HG03108 (cell line): ENCODE measurements at regions not wholly inside any gene's neighbourhood (a gene's known extent, or its start where the extent isn't known, plus 50 kb on each side); places are given as distances from the start of the nearest gene placed in this dataset.
"Not testable (repeated sequence)": the region's sequence is repeated elsewhere in the genome, so short reads cannot be mapped to it uniquely, and the experiment has no call there.

Source experiments
- ATAC-seq: cut with Tn5 transposase; IDR thresholded peaks from one replicate; pipeline ENCODE4 v1.9.1; 2021; ENCODE audit warnings: moderate library complexity; ENCODE audit not compliant: unreplicated experiment

GRCh38 chr7:109879287-109879828 lies 1211.6 kb upstream of the LRRN3 start:
- ATAC-seq: no peak

GRCh38 chr7:109890622-109891021 lies 1200.3 kb upstream of the LRRN3 start:
- no peak for ATAC-seq

DNA sequence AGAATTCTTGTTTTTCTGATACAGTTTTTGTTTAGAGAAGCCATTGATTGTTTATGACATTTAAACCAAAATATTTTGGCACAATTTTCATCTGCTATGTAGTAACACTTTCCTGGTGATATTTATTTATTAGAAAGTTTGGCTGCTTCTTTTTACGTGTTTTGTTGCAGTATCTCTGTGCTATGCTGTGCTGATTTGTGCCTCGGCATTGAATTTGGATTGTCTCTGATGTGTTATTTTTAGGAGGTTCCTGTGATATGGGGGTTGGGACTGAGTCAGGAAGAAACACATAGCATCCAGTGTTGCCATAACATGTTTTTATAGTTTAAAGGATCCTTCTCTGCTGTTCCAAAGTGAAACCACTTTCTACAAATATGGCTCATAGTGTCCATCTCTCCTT lies 1197.7 kb upstream of the LRRN3 start:
- ATAC-seq: no peak

DNA sequence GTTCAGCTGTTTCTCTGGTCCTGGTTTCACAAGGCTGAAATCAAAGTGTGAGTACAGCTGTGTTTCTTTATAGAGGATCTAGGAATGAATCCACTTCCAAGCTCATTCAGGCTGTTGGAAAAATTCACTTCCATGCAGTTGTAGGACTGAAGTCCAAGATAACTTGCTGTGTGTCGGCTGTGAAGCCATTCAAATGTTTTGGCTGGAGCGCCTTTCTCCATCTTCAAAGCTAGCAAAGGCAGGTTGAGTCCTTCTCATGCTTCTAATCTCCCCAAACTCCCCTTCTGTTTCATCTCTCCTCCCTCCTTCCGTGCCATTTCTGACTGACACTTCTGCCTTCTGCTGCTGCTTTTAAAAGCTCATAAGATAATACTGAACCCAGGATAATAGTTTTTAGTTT lies 1195.4 kb upstream of the LRRN3 start:
- ATAC-seq: no peak

- no peak for ATAC-seq
These were observed 1189.0 kb upstream of the LRRN3 start for GRCh38 chr7:109901926-109902325.

GRCh38 chr7:109905368-109906065 lies 1185.4 kb upstream of the LRRN3 start:
- not testable (repeated sequence) for ATAC-seq

DNA sequence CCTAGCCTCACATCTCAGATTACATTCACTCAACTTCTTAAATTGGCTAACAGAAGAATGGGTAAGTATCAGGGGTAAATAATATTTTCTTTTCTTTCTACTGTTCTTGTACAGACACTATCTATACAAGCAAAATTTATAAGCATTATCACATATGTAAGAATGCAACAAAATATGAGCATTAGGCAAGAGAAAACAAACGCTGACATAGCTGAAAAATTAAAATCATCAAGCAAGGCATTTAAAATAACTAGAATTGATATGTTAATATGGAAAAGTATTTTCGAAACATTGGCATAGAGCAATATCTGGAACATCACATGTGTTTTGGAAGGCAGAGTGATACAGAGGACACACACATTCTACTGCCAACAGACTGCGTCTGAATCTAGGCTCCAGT lies 1175.3 kb upstream of the LRRN3 start:
- ATAC-seq: no peak

GRCh38 chr7:109926738-109927137 lies 1164.2 kb upstream of the LRRN3 start:
- ATAC-seq: no peak

- ATAC-seq: no peak
These were observed 1160.9 kb upstream of the LRRN3 start for GRCh38 chr7:109930049-109930448.

DNA sequence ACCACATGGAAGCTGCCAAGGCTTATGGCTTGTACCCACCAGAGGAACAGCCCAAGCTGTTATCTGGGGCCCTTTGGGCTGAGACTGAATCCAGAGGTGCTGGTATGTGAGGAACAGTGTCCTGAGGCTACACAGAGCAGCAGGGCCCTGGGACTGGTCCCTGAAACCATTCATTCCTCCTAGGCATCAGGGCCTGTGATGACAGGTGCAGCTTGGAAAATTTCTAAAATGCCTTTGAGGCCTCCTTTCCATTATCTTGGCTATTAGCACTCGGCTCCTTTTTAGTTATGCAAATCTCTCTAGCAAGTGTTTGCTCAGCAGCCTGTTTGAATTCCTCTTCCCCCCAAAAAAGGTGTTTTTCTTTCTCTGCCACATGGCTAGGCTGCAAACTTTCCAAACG lies 1151.7 kb upstream of the LRRN3 start:
- no peak for ATAC-seq

DNA sequence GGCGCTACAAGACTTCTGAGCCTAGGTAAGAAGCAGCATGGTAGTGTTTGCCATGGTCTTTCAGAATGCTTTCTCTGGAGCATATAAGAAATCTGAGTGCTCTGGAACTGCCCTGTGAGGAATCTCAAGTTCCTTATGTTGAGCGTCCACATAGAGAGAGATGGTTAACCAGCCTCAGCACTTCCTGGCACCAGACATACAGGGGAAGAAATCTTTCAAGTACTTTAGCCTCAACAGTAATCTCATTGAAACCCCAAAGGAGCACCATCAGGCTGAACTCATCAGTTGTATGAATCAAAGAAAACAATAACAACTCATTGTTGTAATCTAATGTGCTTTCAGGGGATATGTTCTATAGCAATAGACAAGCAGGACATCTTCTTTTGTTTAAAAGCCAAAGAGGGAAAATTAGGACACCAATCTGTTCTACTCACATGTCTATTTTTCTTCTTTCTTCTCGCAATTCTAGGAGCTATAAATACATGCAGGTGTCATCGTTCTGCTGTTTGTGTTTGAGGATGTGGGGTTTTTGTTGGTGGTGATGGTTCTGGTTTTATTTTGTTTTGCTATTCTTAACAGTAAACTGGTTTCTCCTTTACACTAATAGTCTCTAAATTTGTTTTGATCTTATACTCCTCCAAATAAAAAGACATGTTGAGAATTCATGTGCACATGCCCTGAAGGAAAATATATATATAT lies 1145.0 kb upstream of the LRRN3 start:
- ATAC-seq: no peak

DNA sequence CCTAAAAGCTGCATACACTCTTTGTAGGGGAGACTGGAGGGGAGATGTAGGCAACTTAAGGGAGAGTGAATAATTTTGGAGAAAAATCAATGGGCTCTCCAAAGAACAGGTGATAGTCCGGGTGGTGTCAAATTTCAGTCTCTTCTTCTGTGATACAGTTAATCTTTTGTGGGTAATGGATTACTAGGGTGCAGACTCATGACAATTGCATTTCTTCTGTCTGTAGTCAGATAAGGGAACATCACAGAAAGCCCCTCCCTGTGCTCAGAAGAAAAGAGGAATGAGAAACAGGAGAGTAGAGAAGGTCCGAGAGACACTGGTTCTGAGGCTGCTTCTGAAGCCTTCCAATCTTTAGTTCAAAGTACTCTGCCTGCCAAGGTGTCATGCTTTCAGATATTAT lies 1140.7 kb upstream of the LRRN3 start:
- no peak for ATAC-seq

GRCh38 chr7:109950821-109951564 lies 1139.9 kb upstream of the LRRN3 start:
- ATAC-seq: no peak

DNA sequence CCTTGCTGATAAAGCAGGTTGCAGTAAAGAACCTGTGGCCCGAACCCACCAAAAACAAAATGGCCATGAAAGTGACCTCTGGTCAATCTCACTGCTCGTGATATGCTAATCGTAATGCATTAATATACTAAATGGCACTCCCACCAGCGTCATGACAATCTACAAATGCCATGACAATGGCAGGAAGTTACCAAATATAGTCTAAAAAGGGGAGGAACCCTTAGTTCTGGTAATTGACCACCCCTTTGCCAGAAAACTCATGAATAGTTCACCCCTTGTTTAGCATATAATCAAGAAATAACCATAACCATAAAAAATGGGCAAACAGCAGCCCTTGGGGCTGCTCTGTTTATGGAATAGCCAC lies 1139.4 kb upstream of the LRRN3 start:
- no peak for ATAC-seq

GRCh38 chr7:109955986-109956385 lies 1134.9 kb upstream of the LRRN3 start:
- no peak for ATAC-seq

- no peak for ATAC-seq
These were observed 1134.0 kb upstream of the LRRN3 start for GRCh38 chr7:109956916-109957315.

DNA sequence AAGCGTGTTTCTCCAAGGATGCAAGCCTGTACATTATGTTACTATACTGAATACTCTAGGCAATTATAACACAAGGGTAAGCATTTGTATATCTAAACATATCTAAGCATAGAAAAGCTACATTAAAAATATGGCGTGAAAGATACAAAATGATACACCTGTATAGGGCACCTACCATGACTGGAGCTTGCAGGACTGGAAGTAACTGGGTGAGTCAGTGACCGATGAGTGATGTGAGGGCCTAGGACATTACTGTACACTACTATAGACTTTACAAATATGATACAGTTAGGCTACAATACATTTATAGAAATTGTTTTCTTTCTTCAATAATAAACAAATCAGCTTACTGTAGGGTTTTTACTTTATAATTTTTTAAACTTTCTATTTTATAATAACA lies 1127.2 kb upstream of the LRRN3 start:
- no peak for ATAC-seq

DNA sequence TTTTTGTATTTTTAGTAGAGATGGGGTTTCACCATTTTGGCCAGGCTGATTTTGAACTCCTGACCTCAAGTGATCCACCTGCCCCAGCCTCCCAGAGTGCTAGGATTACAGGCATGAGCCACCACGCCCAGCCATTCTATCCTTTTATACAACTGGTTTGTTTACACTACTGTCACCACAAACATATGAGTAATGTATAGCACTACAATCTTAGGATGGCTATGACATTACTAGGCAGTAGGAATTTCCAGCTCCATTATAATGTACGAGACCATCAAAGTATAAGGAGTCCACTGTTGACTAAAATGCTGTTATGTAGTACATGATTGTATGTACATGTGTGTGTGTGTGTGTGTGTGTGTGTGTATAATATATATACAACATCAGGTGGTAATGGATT lies 1126.1 kb upstream of the LRRN3 start:
- ATAC-seq: no peak

- ATAC-seq: no peak
These were observed 1123.5 kb upstream of the LRRN3 start for GRCh38 chr7:109967406-109967805.

DNA sequence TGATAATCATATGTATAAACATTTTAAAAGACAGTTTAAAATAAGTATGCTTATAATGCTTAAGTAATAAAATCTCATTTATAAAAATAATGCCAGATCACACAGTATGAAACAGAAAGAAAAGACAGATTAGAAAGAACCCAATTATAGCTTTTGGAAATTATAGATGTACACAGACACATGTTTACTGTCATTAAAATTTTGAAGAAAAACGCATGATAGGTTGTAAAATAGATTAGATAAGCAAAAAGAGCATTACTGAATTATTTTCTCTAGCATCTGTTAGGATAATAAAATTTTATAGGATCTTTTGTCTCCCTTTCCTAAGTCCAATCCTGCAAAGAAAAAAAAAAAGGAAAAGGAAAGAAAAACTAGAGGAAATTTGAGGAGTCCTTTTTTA lies 1107.3 kb upstream of the LRRN3 start:
- no peak for ATAC-seq

DNA sequence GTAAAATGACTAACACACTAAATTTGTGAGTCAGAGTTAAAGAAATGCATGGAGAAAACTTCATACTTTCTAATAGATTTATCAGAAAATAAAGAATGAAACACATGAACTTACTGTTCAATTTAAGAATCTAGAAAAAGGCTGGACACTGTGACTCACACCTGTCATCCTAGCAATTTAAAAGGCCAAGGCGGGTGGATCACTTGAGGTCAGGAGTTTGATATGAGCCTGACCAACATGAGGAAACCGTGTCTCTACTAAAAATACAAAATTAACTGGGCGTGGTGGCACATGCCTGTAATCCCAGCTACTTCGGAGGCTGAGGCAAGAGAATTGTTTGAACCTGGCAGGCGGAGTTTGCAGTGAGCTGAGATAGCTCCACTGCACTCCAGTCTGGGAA lies 1106.2 kb upstream of the LRRN3 start:
- no peak for ATAC-seq

DNA sequence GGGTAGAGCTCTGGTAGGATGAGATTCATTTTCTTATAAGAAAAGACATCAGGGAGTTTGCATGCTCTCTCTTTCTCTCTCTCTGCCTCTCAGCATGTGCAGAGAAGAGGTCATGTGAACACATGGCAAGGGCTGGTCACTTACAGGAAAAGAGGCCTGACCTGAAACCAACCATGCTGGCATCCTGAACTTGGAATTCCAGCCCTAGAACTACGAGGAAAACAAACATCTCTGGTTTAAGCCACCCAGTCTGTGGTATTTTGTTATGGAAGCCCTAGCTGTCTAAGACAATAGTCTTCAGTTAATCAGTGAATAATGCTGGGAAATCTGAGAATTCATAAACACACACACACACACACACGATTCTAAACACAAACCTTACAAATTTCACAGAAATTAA lies 1104.2 kb upstream of the LRRN3 start:
- no peak for ATAC-seq
